ENCODE measurements at regions not wholly inside any gene's neighbourhood (a gene's known extent, or its start where the extent isn't known, plus 50 kb on each side); places are given as distances from the start of the nearest gene placed in this dataset.

DNA sequence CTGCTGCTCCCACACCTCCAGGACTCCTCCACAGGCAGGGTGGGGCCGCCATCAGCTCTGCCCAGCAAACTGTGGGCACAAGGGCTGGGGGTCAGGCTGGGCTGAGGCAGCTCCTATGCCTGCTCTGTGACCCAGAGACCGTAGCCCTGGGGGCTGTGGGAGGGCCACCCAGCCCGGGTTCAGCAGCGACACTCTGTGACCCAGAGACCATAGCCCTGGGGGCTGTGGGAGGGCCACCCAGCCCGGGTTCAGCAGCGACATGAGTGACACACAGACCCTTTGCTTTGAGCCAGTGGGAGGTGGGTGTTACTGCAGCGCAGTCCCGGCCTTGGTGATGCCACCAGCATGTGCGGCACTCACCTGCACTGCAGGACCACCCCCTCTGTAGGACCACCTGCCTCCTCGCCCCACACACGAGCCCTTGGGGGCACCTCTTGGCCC is 118.9 kb upstream of the LPCAT1 start:
- H3K27me3 ChIP-seq (ENCODE audit: control insufficient read depth in 3 of 3, insufficient read depth in 3 of 3, low read length in 3 of 3): peaks cover 4 to 32% (median 11%) of the 10 kb centered on the region in 3 donors
- 73 to 87% (median 85%) methylated on average over 11 of the region's 11 CpGs for WGBS, 3 donors
- FAIRE-seq (no peak), DNase-seq (no peak)
- no peaks in the 10 kb centered on the region for H3K36me3 ChIP-seq (ENCODE audit: control insufficient read depth in 3 of 3, insufficient read depth in 2 of 3, low read depth in 1 of 3, low read length in 3 of 3)
- no peaks in the 10 kb centered on the region for H3K4me1 ChIP-seq (ENCODE audit: control insufficient read depth in 3 of 3, insufficient read depth in 2 of 3, low read depth in 1 of 3, low read length in 2 of 3)
- H3K4me3 ChIP-seq (ENCODE audit: low read depth in 1 of 3, low read length in 3 of 3): no peak overlapping the region
- no peaks in the 10 kb centered on the region for H3K9me3 ChIP-seq (ENCODE audit: control insufficient read depth in 2 of 2, insufficient read depth in 1 of 2, low read depth in 1 of 2, low read length in 1 of 2)
- no peak overlapping the region for H3K27ac ChIP-seq (ENCODE audit: low read depth in 1 of 3, low read length in 2 of 3)

DNA sequence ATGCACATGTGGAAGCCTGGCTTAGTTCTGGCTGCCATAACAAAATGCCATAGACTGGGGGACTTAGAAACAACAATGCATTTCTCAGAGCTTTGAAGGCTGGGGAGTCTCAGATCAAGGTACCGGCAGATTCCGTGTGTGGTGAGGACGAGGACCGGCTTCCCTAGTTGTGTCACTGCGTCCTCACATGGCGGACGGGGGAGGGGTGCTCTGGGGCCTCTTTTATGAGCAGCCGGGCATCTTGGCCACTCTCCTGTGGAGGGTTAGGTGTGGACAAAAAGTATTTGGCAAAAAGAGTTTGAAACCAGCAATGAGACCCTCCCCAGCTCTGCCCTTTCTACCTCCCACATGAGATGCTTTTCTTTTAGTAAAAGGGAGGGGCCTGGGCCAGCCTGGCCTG is 118.5 kb upstream of the LPCAT1 start:
- Histone ChIP-seq H3K36me3 (ENCODE audit: control insufficient read depth in 3 of 3, insufficient read depth in 2 of 3, low read depth in 1 of 3, low read length in 3 of 3) (no peaks in the 10 kb centered on the region), H3K9me3 (ENCODE audit: control insufficient read depth in 2 of 2, insufficient read depth in 1 of 2, low read depth in 1 of 2, low read length in 1 of 2) (no peaks in the 10 kb centered on the region), H3K27ac (ENCODE audit: low read depth in 1 of 3, low read length in 2 of 3) (no peak overlapping the region), H3K4me1 (ENCODE audit: control insufficient read depth in 3 of 3, insufficient read depth in 2 of 3, low read depth in 1 of 3, low read length in 2 of 3) (no peaks in the 10 kb centered on the region), H3K27me3 (ENCODE audit: control insufficient read depth in 3 of 3, insufficient read depth in 3 of 3, low read length in 3 of 3) (peaks cover 4 to 30% (median 11%) of the 10 kb centered on the region in 3 donors), H3K4me3 (ENCODE audit: low read depth in 1 of 3, low read length in 3 of 3) (no peak overlapping the region)
- 79 to 81% (median 81%) methylated on average over 8 of the region's 8 CpGs for WGBS, 3 donors
- DNase-seq (no peak), FAIRE-seq (no peak)

DNA sequence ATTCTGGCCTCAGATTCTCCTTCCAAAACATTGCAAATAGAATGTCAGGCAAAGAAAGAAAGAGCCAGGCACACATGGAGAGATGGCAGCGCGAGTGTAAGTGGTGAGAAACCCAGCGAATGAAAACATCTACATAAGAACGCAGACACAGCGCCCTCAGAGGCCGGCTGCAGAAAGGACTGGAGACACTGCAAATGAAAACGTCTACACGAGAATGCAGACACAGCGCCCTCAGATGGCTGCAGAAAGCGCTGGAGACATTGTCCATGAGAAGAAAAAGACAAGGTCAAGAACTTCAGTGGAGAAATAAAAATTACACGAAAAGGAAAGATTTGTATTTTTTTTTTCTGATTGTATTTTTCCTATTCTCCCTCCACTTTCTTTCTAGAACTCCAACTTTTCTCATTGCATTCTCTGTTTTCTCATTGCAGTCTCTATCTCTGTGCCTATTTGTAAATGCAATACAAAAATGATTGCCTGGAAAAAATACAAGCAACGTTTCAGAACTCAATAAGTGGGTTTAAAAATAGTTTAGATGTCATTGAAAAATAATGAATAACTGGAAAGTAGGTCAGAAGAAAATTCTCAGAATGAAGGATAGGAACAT is 117.9 kb upstream of the LPCAT1 start:
- DNase-seq (peak; percentile 88 to 90), FAIRE-seq (no peak)
- 1 to 5% (median 2%) methylated on average over 12 of the region's 12 CpGs for WGBS, 3 donors
- Histone ChIP-seq H3K27me3 (ENCODE audit: control insufficient read depth in 3 of 3, insufficient read depth in 3 of 3, low read length in 3 of 3) (peaks cover 4 to 30% (median 11%) of the 10 kb centered on the region in 3 donors), H3K36me3 (ENCODE audit: control insufficient read depth in 3 of 3, insufficient read depth in 2 of 3, low read depth in 1 of 3, low read length in 3 of 3) (no peaks in the 10 kb centered on the region), H3K4me1 (ENCODE audit: control insufficient read depth in 3 of 3, insufficient read depth in 2 of 3, low read depth in 1 of 3, low read length in 2 of 3) (no peaks in the 10 kb centered on the region), H3K9me3 (ENCODE audit: control insufficient read depth in 2 of 2, insufficient read depth in 1 of 2, low read depth in 1 of 2, low read length in 1 of 2) (no peaks in the 10 kb centered on the region), H3K27ac (ENCODE audit: low read depth in 1 of 3, low read length in 2 of 3) (no peak overlapping the region), H3K4me3 (ENCODE audit: low read depth in 1 of 3, low read length in 3 of 3) (no peak overlapping the region)

DNA sequence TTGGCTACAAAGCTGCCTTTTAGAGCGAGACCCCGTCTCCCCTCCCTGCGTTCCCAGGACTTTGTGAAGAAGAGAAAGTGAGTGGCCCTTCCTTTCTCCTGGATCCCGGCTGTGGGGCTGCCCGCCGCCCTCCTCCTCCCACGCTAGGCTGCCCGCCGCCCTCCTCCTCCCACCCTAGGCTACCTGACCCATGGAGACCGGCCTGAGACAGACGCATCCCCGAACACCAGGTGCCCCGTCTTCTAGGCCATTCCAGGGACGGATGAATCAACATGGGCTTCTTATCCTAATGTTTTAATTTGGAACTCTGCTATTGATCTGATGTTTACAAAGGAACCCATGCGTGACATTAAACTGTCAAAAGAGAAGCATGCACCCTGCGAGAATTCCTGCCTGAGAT is 117.3 kb upstream of the LPCAT1 start:
- Histone ChIP-seq H3K4me1 (ENCODE audit: control insufficient read depth in 3 of 3, insufficient read depth in 2 of 3, low read depth in 1 of 3, low read length in 2 of 3) (no peaks in the 10 kb centered on the region), H3K4me3 (ENCODE audit: low read depth in 1 of 3, low read length in 3 of 3) (no peak overlapping the region), H3K9me3 (ENCODE audit: control insufficient read depth in 2 of 2, insufficient read depth in 1 of 2, low read depth in 1 of 2, low read length in 1 of 2) (no peaks in the 10 kb centered on the region), H3K27me3 (ENCODE audit: control insufficient read depth in 3 of 3, insufficient read depth in 3 of 3, low read length in 3 of 3) (peaks cover 4 to 30% (median 11%) of the 10 kb centered on the region in 3 donors), H3K27ac (ENCODE audit: low read depth in 1 of 3, low read length in 2 of 3) (no peak overlapping the region), H3K36me3 (ENCODE audit: control insufficient read depth in 3 of 3, insufficient read depth in 2 of 3, low read depth in 1 of 3, low read length in 3 of 3) (no peaks in the 10 kb centered on the region)
- FAIRE-seq (no peak), DNase-seq (no peak)
- WGBS, 3 donors: 80 to 85% (median 84%) methylated on average over 14 to 16 of the region's 16 CpGs

DNA sequence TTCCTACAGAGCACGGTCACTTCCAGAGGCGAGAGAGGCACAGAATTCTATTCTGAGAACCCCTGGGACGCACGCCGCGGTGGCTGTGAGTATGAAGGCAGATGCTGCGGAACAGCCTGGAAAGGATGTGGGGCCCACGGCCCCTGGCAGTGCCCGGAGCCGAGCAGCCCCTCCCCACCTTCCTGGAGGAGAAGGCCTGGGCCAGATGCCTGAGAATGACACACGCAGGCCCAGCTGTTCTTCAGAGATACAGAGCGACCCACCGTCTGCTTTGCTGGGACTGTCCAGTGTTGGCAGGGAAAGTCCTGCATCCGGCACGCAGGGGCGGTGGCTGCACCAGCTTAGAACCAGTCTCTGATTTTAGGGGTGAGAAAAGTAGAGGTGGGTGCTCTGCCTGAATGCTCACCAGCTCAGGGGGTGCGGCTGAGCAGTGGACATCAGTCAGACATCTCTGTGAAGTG is 116.7 kb upstream of the LPCAT1 start:
- DNase-seq: no peak
- Histone ChIP-seq H3K27ac (ENCODE audit: low read depth in 1 of 3, low read length in 2 of 3) (no peak overlapping the region), H3K9me3 (ENCODE audit: control insufficient read depth in 2 of 2, insufficient read depth in 1 of 2, low read depth in 1 of 2, low read length in 1 of 2) (no peaks in the 10 kb centered on the region), H3K27me3 (ENCODE audit: control insufficient read depth in 3 of 3, insufficient read depth in 3 of 3, low read length in 3 of 3) (peaks cover 4 to 30% (median 11%) of the 10 kb centered on the region in 3 donors), H3K4me1 (ENCODE audit: control insufficient read depth in 3 of 3, insufficient read depth in 2 of 3, low read depth in 1 of 3, low read length in 2 of 3) (no peaks in the 10 kb centered on the region), H3K4me3 (ENCODE audit: low read depth in 1 of 3, low read length in 3 of 3) (no peak overlapping the region), H3K36me3 (ENCODE audit: control insufficient read depth in 3 of 3, insufficient read depth in 2 of 3, low read depth in 1 of 3, low read length in 3 of 3) (no peaks in the 10 kb centered on the region)
- no peak for FAIRE-seq
- 69 to 91% (median 83%) methylated on average over 17 of the region's 17 CpGs for WGBS, 3 donors

DNA sequence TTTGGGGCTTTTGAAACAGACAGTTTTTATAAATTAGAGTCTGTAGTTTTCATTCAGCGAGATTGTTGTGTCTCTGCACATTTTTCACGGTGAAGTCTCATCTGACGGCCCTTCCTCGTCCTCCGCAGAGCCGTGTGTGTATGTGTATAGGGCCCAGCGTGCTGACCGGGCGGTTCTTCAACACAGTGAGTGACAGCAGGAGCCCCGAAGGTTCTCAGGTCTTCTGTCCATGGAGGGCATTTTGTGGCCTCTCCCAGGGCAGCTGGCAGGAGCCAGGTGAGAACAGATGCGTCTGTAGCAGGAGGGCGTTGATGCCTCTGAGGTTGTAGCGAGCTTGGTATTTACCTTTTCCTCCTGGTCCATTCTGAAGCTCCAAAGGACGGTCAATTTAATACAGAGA is 116.0 kb upstream of the LPCAT1 start:
- Histone ChIP-seq H3K36me3 (ENCODE audit: control insufficient read depth in 3 of 3, insufficient read depth in 2 of 3, low read depth in 1 of 3, low read length in 3 of 3) (no peaks in the 10 kb centered on the region), H3K27me3 (ENCODE audit: control insufficient read depth in 3 of 3, insufficient read depth in 3 of 3, low read length in 3 of 3) (peaks cover 4 to 24% (median 11%) of the 10 kb centered on the region in 3 donors), H3K27ac (ENCODE audit: low read depth in 1 of 3, low read length in 2 of 3) (no peak overlapping the region), H3K4me3 (ENCODE audit: low read depth in 1 of 3, low read length in 3 of 3) (no peak overlapping the region), H3K4me1 (ENCODE audit: control insufficient read depth in 3 of 3, insufficient read depth in 2 of 3, low read depth in 1 of 3, low read length in 2 of 3) (no peaks in the 10 kb centered on the region), H3K9me3 (ENCODE audit: control insufficient read depth in 2 of 2, insufficient read depth in 1 of 2, low read depth in 1 of 2, low read length in 1 of 2) (no peaks in the 10 kb centered on the region)
- WGBS, 3 donors: 83 to 84% (median 83%) methylated on average over 14 of the region's 14 CpGs
- DNase-seq (no peak), FAIRE-seq (no peak)

DNA sequence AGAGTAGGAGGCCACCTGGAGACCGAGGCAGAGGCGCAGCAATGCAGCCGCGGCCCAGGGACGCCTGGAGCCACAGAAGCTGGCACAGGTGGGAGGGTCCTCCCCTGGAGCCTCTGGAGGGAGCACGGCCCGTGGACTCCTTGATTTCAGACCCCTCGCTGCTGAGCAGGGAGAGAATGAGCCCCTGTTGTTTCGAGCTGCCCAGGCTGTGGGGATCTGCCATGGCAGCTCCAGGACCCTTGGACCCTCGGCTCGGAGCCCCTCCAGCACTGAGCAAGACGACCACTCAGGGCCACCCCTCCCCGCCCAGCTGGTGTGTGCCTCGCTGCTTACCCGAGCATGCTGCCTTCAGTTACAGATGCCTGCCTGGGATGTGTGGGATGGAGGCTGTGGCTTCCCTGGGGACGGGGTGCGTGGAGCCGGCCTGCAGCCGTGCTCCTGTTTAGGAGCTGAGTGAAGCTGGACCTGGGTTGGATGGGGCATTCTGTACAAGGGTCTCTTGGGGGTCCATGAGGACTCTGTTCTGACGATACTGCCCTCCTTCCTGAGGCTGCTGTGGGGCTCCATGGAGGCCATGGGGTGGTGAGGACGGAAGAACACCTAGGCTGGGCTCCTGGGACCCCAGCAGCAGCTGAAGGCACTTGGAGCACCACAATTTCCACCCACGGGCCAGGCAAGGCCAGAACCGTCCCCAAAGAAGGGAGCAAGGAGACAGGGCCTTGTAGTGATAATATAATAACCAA is 115.1 kb upstream of the LPCAT1 start:
- Histone ChIP-seq H3K36me3 (ENCODE audit: control insufficient read depth in 3 of 3, insufficient read depth in 2 of 3, low read depth in 1 of 3, low read length in 3 of 3) (no peaks in the 10 kb centered on the region), H3K9me3 (ENCODE audit: control insufficient read depth in 2 of 2, insufficient read depth in 1 of 2, low read depth in 1 of 2, low read length in 1 of 2) (no peaks in the 10 kb centered on the region), H3K4me1 (ENCODE audit: control insufficient read depth in 3 of 3, insufficient read depth in 2 of 3, low read depth in 1 of 3, low read length in 2 of 3) (no peaks in the 10 kb centered on the region), H3K4me3 (ENCODE audit: low read depth in 1 of 3, low read length in 3 of 3) (no peak overlapping the region), H3K27me3 (ENCODE audit: control insufficient read depth in 3 of 3, insufficient read depth in 3 of 3, low read length in 3 of 3) (peaks cover 4 to 16% (median 6%) of the 10 kb centered on the region in 3 donors), H3K27ac (ENCODE audit: low read depth in 1 of 3, low read length in 2 of 3) (no peak overlapping the region)
- 82 to 85% (median 84%) methylated on average over 21 to 23 of the region's 23 CpGs for WGBS, 3 donors
- DNase-seq (no peak), FAIRE-seq (no peak)

DNA sequence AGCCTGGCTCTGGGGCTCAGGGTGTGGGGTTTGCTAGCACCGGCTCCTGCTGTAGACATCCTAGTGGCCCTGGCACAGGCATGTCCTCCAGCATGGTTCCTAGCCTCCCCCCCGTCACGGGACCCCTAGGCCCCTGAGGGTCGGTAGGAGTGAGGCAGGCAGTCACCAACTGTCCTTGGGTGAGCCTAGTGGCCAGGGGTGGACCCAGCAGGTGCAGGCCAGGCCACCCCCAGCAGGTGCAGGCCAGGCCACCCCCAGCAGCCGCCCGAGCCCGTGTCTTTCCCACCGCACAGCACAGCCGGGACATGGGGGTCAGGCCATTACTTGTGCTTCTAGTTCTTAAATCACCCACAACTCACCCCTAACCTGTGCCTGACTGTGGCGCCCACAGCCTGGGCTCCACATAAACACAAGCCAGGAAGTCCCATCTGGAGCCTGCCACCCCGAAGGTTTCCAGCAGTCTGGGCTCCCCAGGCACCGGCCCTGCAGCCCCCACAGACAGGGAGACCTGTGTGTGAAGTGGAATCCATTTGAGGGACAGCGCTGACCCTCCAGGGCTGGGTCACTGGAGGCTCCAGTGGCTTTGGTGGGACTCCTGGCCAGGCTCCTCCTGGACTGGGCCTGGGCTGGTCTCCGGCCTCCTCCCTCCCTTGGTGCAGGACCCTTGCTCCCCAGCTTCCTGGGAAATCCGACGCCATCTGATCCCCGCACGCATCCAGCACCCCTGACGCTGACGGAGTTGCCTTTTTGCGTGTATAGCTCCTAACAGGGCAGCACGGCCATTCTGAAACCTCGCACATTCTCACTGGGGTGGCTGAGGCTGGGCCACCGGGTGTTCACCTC is 114.1 kb upstream of the LPCAT1 start:
- Histone ChIP-seq H3K9me3 (ENCODE audit: control insufficient read depth in 2 of 2, insufficient read depth in 1 of 2, low read depth in 1 of 2, low read length in 1 of 2) (no peaks in the 10 kb centered on the region), H3K4me1 (ENCODE audit: control insufficient read depth in 3 of 3, insufficient read depth in 2 of 3, low read depth in 1 of 3, low read length in 2 of 3) (no peaks in the 10 kb centered on the region), H3K27me3 (ENCODE audit: control insufficient read depth in 3 of 3, insufficient read depth in 3 of 3, low read length in 3 of 3) (peaks cover 0 to 8% (median 3%) of the 10 kb centered on the region in 3 donors), H3K4me3 (ENCODE audit: low read depth in 1 of 3, low read length in 3 of 3) (no peak overlapping the region), H3K36me3 (ENCODE audit: control insufficient read depth in 3 of 3, insufficient read depth in 2 of 3, low read depth in 1 of 3, low read length in 3 of 3) (no peaks in the 10 kb centered on the region), H3K27ac (ENCODE audit: low read depth in 1 of 3, low read length in 2 of 3) (no peak overlapping the region)
- FAIRE-seq (no peak), DNase-seq (no peak)
- WGBS, 3 donors: 88 to 90% (median 89%) methylated on average over 19 to 24 of the region's 24 CpGs
